Embryonic facial prominence (tissue), 1 donor: ENCODE measurements at regions not wholly inside any gene's neighbourhood (a gene's known extent, or its start where the extent isn't known, plus 50 kb on each side); places are given as distances from the start of the nearest gene placed in this dataset.

Experiments used
- DNase-seq: peaks from one replicate; pipeline ENCODE4 v3.0.0-alpha.2; 2016; ENCODE audit errors: extremely low spot score

- DNase-seq = no peak
Measured at GRCh38 chr13:87872813-87873212, 201.6 kb downstream of the SLITRK5 start.

- DNase-seq = no peak
Measured at GRCh38 chr13:87877477-87877876, 206.3 kb downstream of the SLITRK5 start.

DNA sequence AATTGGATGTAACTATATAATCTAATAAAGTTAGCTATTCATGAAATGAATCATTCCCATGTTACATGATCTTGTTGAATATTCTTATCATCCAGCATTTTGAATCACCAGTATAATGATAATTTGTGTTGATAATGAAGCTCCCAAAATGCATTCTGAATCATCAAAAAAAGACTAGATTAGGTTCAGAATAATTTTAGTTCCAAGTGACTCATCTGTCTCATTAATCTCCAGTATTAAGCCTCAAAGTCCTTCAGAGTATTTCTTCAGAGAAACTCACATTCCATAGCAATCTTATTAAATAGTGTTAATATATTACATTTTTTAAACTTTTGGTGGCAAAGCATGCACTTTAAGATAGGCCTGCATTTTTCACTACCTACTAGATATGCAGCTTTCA lies 207.5 kb downstream of the SLITRK5 start:
- DNase-seq = no peak

- no peak for DNase-seq
Measured at GRCh38 chr13:87884884-87885283, 213.7 kb downstream of the SLITRK5 start.

- DNase-seq = no peak
Measured at GRCh38 chr13:87887459-87888123, 216.4 kb downstream of the SLITRK5 start.

- no peak for DNase-seq
Measured at GRCh38 chr13:87889254-87889653, 218.1 kb downstream of the SLITRK5 start.

DNA sequence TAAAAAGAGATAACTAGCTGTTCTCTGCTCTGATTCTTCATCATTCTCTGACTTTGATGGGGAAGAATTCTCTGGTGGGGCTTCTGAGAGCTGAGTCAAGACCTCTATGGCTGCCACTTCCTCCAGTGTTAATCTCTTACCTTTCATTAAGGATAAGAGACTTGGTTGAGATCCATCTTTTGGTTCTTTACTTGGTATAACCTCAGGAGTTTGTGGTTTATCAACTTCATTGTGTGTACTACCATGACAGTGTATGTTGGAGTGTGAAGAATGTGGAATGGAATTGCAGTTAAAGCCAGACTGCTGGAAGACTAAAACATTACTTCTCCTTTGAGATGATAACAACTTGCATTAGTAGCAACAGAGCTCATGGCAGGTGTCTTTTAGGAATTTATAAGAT lies 222.0 kb downstream of the SLITRK5 start:
- no peak for DNase-seq

- no peak for DNase-seq
Measured at GRCh38 chr13:87894059-87894458, 222.9 kb downstream of the SLITRK5 start.

GRCh38 chr13:87903553-87903952 lies 232.4 kb downstream of the SLITRK5 start:
- DNase-seq = no peak

DNA sequence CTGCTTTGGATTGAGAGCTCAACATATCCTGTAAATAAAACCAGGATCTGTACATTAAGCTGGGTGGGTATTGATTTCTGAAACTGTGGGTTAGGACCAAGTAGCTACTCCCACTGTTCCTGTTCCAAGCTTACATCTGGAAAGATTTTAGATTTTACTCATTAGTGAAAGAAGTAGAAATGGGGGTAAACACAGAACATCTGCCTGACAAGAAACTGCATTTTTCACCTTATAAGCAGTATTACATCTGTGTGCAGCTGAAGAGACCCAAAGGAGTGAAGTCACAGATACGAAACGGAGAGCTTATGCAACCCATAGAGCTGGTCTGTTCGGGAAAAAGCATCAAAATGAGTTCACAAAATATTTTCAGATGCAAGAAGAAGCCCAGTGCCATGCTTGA lies 235.2 kb downstream of the SLITRK5 start:
- no peak for DNase-seq

DNA sequence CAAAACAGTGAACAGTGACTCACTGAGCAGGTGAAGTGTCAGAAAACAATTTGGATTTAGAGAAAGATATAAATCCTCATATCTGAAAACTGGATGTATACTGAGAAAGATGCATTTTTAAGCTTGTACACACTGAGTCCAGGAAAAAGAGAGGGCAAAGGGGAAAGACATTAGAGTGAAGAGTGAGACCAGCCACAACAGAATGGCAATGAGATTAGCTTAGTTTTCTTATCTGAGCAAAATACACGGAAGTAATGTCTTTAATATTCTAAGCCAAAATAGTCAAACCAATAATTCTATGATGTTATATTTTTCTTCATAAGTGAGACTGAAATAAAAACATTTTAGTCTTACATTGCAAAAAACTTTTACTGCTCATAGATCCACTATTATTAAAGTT lies 236.0 kb downstream of the SLITRK5 start:
- no peak for DNase-seq

DNA sequence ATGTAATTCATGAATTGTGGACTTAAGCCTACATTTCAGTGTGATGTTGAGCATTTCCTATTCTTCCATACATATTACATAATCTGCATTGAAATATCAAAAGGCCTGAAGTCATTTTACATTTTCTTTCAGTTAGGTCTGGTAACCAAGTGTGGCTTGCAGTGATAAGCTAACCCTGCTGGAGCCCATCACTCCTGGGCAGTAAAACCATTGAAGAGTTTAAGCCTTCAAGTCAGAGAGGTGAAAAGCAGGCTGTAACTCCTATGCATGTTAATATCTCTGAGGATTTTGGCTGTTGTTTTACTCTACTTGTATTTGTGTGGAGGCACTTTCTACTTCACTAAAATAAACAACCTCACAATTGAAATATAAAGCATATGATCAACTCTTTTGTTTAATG lies 248.8 kb downstream of the SLITRK5 start:
- DNase-seq = no peak

DNA sequence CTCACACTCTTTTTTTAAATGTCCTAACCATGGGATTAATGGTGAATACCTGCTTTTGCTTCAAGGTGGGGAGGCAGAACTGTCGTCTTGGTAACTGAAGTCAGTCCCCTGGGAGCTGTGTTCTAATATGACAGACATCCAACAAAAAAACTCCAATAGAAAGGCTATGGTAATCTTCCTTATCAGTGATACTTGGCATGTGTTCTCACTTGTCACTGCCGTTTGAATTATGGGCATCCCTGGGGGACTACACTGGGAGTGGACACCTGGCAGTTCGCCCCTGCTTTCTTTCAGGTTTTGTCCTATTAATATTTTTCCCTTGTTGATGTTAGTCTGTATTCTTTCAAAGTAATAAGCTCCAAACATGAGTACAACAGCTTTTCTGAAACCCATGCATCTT lies 252.6 kb downstream of the SLITRK5 start:
- no peak for DNase-seq

DNA sequence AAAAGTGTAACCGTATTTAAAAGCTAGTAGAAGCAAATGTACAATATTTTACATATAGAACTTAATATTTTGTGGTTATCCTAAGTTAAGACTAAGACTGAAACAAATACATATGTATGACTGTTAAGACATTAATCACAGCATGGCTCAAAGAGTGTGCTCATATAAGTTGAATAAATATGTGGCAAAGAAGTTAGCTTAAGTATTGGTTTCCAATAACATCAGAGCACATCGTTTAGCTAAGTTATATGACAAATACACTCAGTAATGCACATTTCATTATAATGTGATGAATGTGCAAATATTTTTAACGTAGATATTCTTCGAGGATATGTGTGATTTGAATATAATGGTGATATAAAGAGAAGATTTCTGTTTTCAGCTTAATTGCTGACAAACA lies 253.8 kb downstream of the SLITRK5 start:
- no peak for DNase-seq

DNA sequence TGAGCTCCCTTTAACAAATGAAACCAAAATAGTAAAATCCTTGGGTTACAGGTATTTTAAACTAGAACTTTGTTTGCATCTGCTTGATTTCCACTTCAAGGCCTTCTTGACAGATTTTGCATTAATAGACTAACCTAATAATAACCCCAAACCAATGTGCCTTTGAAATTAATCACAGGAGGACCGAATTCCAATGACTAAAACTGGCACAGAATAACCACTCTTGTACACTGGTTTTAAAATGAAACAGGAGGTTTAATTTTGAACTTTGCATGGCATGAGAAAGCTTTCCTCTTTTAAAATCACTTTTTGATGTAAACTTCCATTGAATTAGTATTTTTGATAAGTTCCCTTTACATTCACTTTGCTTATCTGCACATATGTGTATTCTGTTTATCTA lies 269.6 kb downstream of the SLITRK5 start:
- no peak for DNase-seq

DNA sequence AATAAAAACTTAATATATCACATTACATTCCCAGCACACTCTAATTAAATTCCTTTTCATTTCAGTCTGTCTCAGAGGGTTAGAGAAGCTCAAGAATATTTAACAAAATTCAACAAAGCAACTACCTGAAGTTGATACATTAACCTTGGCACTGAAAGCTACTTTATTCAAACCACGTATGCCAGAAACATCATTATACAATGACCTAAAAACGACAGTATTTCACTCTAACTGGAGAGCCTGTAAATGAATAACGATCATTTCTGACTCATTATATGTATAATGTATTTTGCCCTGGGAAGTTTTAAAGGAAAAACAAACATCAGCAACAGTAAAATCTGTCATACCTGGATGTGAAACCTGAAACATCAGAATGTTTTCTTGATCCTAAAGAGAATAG lies 270.1 kb downstream of the SLITRK5 start:
- DNase-seq = no peak

GRCh38 chr13:87942205-87942604 lies 271.0 kb downstream of the SLITRK5 start:
- no peak for DNase-seq

DNA sequence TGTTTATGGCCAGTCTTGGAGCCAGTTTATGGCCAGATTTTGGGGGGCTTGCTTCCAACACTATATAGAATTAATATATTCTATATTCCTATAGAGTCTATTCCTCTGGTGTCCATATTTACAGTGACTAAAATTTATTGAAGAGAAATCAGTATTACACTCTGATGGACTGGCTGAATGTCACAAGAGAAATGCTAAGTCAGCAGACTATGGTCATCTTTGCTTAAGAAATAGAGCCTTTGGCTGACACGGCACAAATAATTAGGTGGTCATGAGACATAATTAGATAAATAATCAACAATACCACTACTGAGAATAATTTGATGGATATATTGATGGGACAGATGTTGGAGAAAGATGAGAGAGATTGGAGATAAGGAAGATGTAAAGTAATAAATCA lies 272.9 kb downstream of the SLITRK5 start:
- no peak for DNase-seq

DNA sequence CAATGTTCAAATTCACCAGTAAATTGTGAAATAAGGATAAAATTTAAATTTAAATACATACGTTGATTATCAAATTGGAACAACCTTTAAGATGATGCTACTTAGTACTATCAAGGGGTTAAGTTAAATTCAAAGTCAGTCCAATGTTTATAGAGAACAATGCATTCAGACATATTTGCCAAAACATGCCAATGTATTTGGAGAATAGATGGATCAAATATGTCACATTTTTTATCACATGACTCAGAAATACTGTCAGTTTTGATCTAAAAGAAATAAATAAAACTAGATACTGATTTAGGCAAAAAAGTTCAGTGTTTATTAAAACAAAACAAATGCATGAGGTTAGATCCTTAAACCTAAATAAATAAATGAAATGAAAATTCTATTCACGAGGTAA lies 281.2 kb downstream of the SLITRK5 start:
- no peak for DNase-seq

- no peak for DNase-seq
Measured at GRCh38 chr13:87953381-87953780, 282.2 kb downstream of the SLITRK5 start.

DNA sequence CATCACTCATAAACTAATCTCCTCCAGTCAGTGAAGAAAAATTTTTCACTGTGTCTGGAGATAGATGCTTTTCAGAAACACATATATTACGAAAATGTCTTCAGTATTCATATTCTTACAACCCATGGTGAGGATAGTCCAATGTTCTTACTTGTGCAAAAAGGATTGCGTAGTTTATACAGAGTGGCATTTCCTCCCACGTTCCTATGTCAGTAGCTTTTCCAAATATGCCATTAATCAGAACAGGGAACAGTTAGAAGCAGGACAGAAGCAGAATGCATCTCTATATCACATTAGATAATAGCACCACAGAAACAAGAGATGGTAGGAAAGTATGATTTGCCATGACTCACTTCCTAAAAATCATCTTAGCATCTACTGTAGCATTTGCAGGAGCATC lies 282.9 kb downstream of the SLITRK5 start:
- no peak for DNase-seq

GRCh38 chr13:87961546-87961945 lies 290.4 kb downstream of the SLITRK5 start:
- no peak for DNase-seq

- DNase-seq = no peak
Measured at GRCh38 chr13:87972568-87972967, 301.4 kb downstream of the SLITRK5 start.

DNA sequence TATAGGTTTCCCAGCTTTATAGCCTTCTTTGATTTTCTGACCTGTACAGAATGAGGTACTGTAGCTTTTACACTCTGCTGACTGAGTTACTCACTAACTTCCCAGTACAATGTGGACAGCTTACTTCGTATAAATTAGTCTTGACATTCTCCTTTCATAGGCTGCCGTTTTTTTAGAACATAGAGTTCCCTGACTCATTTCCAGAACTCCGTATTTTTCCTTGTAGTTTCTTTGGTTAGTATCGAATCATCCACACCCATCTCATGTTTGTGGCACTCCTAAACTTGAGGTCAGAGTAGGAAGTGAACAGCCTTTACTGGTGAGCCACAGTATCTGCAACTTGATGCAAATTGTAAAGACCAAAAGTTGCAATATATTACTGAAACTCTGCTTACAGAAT lies 303.9 kb downstream of the SLITRK5 start:
- DNase-seq = no peak
